ENCODE measurements at regions not wholly inside any gene's neighbourhood (a gene's known extent, or its start where the extent isn't known, plus 50 kb on each side); places are given as distances from the start of the nearest gene placed in this dataset.

DNA sequence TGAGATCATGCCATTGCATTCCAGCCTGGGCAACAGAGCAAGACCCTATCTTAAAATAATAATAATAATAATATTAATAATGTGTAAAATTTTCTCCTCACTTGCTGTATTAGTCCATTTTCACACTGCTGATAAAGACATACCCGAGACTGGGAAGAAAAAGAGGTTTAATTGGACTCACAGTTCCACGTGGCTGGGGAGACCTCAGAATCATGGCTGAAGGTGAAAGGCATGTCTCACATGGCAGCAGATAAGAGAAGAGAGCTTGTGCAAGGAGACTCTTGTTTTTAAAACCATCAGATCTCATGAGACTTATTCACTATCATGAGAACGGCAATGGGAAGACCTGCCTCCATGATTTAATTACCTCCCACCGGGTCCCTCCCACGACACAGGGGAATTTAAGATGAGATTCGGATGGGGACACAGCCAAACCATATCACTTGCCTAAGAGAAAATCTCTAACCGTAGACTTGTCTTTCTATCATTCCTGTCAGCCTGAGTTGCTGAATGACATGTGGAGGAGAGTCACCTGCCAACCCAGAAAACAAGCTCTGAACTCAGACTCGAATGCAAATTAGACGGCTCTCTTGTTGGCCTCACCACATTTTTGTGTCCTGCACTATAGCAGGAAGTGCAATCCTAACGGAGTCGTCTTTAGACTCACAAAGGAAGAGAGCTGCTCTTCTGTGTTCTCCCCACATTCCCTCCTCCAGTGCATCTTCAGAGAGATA is 51.9 kb upstream of the DCTD start:
- TF ChIP-seq REPIN1 (CRISPR knock-in tag; IDR thresholded peaks at IDR 0.05; ENCODE audit: borderline replicate concordance, low read depth) (no peak), ZC3H4 (CRISPR knock-in tag; IDR thresholded peaks at IDR 0.05; ENCODE audit: borderline replicate concordance) (no peak), HMG20A (CRISPR knock-in tag; IDR thresholded peaks at IDR 0.05; ENCODE audit: borderline replicate concordance) (no peak), XBP1 (CRISPR knock-in tag; IDR thresholded peaks at IDR 0.05) (no peak)
- TF ChIP-seq, protein P1, sequence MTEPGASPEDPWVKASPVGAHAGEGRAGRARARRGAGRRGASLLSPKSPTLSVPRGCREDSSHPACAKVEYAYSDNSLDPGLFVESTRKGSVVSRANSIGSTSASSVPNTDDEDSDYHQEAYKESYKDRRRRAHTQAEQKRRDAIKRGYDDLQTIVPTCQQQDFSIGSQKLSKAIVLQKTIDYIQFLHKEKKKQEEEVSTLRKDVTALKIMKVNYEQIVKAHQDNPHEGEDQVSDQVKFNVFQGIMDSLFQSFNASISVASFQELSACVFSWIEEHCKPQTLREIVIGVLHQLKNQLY (CRISPR knock-in tag; IDR thresholded peaks at IDR 0.05) = no peak

Measured in HepG2 (cell line).